Activated CD8-positive, alpha-beta memory T cell treated with anti-CD3 and anti-CD28 coated beads, Interleukin-2, amount 50 U/mL, for 1 hour (primary cell): ENCODE measurements at regions not wholly inside any gene's neighbourhood (a gene's known extent, or its start where the extent isn't known, plus 50 kb on each side); places are given as distances from the start of the nearest gene placed in this dataset.

Experiments used
- DNase-seq: peaks from one replicate; pipeline ENCODE4 v3.0.0-alpha.2; 2020; ENCODE audit errors: extremely low read depth

DNA sequence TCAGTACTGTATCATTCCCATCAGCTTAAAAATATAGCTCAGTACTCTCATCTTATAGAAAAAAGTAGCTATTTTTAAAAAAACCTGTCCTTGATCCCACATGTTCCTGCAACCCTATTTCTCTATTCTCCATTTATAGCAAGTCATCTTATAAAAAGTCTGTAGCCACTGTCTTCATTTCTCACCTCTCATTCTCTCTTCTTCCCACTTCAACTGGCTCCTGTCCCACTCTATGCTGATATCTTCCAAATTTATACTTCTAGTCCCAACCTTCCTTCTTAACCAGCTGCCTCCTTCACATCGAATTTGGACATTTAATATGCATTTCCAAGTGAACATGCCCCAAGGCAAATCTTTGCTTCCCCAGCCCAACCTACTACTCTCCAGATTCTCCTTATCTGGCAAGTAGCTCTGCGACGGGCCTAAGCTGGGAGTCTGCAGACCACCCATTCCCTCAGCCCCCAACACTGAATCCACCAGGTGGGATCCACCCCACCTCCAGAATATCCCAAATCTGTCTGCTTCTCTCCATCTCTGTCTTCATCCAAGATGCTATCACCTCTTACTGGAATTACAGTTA is 52.0 kb upstream of the TANC2 start:
- DNase-seq, result no peak

DNA sequence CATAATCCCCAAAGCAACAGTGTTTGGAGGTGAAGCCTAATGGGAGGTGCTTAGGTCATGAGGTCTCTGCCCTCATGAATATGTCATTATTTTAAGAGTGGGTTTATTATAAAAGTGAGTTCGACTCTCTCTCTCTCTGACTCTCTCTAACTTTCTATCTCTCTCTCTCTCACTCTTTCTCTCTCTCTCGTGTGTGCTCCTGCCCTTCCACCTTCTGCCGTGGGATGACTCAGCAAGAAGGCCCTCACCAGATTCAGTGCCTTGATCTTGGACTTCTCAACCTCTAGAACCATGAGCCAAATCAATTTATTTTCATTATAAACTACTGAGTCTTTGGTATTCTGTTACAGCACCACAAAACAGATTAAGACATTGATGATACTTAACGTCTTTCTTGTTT is 53.7 kb upstream of the TANC2 start:
- DNase-seq, result no peak

DNA sequence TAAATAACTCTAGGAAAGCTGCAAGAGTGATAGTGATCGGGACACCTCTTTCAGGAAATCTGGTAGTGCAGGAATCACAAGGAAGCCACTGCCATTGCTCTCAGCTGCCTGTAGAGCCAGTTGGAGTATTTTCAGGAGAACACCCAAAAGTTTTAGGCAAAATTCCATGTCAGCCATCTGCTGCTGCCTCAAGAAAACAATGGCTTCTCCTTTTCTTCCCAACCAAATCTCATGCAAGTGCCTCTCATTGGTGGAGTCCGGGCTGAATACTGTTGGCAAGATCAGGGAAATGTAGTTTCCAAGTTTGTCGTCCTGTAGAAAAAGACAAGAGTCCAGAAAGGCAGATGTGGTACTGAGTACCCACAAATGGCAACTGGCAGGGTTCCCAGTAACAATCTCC is 54.9 kb upstream of the TANC2 start:
- DNase-seq, result no peak

DNA sequence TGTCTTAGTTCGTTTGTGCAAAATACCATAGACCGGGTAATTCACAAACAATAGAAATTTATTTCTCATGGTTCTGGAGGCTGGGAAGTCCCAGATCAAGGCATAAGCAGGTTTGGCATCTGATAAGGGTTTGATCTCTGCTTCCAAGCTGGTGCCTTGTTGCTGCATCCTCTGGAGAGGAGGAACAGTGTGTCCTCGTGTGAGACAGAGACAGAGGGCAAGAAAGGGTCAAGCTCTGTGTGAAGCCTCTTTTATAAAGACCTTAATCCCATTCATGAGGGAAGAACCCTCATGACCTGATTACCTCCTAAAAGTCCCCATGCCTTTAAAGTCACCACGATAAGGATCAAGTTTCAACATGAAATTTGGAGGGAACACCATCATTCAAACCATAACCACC is 55.8 kb upstream of the TANC2 start:
- DNase-seq, result no peak

DNA sequence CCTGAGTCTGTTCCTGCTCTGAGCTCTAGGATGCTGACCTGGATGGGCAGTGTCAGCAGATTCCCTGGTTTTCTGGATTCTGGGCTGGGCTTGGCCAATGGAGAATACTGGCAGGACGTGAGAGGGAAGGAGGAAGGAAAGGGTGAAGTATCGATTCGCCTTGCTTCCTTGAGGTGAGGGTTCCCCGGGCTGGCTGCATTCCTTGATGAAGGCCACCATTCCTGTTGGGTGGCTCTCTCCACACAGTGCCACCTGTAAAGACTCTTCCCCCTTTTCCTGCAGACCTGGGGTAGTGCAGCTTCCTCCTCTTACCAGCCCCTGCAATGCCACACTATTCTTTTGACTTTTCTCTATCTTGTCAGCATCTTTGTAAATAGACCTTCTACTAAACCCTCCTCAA is 58.1 kb upstream of the TANC2 start:
- DNase-seq, result no peak

DNA sequence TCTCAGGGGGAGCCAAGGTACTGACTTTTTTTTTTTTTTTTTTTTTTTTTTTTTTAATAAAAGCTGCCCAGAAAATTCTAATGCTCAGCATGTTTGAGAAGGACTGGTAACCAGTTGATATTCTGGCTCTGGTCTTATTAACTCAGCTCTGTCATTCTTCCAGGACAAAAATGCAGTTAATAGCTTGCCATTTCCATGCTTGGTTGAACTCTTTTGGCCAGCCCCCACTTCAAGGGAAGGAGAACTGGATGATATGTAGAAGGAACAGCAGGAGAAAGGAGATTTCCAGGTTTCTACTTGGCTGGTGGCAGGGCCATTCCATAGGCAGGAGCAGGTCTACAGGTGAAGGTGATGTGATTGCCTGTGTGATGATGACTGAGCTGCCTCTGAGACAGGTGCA is 59.2 kb upstream of the TANC2 start:
- no peak for DNase-seq

DNA sequence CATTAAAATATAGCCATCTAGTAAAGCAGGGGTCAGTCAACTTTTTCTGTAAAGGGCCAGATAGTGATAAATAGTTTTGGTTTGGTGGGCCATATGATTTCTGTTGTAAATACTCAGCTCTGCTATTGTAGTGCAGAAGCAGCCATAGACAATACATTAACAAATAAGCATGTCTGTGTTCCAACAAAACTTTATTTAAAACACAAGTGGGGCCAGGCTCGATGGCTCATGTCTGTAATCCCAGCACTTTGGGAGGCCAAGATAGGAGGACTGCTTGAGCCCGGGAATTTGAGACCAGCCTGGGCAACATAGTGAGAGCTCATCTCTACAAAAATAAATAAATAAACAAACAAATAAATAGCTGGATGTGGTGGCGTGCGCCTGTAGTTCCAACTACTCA is 60.8 kb upstream of the TANC2 start:
- no peak for DNase-seq

DNA sequence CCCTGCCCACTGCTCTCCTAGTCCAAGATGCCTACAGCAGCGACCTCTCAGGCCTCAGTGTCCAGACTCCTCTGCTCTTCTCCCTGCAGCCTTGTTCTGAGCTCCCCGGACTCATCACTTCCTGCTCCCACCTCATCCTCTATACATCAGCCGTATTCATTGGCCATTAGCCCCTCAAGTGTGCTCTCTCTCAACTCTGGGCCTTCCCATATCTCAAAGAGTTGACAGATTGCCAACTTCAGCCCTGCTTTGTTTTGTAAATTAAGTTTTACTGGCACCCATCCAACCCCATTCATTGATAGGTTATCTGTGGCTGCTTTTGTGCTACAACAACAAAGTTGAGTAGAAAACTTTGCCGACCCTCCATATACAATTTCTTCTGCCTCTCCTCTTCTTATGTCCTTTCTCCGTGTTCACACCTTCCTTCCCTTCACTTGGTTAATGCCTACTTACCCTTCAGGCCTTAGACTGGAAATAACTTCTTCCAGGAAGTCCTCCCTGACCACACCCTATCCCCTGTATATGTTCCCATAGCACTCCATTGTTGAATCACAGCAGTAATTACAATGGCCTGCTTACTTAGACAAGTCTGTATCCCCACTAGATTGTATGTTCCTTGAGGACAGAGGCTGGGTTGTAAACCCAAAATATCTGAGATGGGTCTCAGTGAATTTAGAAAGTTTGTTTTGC is 63.4 kb upstream of the TANC2 start:
- DNase-seq, result no peak

DNA sequence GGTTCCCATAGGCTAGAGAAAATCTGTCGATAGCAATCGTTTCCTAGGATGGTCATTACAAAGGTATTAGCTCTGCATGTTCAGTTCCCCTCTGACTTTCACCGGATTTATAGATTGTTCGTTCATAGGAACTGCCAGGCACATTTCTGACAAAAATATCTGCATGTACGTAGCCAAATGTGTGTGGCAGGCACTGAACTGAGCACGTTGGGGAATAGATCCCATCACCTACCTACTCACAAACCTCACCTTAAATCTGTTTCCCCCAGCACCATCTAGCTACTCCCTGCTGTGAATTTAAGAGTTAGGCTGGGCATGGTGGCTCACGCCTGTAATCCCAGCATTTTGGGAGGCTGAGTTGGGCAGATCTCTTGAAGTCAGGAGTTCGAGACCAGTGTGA is 64.5 kb upstream of the TANC2 start:
- no peak for DNase-seq

DNA sequence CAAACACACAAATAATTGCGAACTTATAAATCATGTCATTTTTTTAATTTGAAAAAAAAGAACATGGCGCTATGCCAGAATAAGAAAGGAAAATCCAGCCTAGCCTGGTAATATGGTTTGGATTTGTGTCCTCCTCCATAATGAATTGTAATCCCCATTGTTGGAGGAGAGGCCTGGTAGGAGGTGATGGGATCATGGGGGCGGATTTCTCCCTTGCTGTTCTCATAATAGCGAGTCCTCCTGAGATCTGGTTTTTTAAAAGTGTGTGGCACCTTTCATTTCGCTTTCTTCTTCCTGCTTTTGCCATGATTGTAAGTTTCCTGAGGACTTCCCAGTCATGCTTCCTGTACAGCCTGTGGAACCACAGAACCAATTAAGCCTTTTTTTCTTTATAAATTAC is 65.9 kb upstream of the TANC2 start:
- DNase-seq, result no peak

DNA sequence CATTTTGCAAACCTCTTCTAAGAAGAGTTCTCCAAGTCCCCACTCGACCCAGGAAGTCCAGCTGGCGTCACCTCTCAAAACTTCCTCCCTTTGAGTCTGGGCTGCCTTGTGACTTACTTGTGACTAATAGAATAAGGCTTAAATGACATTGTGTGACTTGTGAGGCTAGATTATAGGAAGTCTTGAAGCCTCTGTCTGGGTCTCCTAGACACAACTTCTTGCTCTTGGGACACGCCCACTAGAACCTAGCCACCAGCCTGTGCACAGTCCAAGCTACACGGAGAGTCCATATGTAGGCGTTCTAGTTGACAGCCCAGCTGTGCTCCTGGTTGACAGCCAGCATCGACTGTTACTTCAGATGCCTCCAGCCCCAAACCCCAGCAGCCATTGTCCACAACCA is 66.7 kb upstream of the TANC2 start:
- DNase-seq, result no peak

DNA sequence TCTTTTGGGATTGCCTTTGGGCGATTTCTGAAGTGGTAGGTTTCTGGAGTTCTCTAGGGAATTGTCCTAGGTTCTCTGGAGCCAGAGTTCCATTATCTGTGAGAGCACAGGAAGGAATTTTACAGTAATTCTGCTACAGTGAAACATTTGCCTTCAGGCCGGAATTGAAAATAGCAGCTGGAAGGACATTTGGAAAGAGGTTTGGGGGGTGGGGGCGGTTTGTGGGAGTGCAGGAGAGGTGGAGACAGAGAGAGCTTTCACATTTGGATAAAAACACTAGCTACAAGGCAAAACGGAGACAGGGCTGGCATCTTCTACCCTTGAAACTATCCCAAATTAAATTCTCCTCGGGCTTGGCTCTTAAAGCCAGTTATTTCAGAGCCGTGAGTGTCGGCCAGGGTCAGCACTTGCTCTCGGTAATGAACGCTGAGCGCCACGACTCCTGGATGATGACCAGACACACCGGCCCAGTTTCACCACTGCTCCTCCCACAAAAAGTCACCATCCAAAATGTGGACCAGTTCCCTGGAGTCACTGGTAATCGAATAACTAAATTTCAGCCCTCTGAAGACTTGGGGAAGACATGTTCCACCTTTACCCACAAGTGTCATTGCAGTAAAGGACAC is 67.7 kb upstream of the TANC2 start:
- no peak for DNase-seq

DNA sequence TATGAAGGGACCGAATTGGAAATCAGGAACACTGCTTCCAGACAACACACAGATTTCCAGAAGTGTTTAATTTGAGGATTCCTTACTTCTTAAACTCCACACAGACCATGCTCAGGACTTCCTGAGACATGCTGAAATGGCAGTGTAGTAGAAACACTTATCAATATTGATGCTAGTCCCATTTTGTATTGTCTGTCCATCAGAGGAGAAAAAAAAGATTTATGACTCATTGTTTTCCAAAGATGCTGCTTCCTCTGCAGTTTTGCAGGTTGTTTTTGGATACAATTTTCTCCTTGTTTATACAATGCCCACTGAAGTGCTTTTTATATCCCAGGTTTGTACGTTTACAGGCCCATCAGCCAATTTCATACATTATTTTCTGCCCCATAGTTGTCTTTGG is 68.3 kb upstream of the TANC2 start:
- DNase-seq, result no peak

DNA sequence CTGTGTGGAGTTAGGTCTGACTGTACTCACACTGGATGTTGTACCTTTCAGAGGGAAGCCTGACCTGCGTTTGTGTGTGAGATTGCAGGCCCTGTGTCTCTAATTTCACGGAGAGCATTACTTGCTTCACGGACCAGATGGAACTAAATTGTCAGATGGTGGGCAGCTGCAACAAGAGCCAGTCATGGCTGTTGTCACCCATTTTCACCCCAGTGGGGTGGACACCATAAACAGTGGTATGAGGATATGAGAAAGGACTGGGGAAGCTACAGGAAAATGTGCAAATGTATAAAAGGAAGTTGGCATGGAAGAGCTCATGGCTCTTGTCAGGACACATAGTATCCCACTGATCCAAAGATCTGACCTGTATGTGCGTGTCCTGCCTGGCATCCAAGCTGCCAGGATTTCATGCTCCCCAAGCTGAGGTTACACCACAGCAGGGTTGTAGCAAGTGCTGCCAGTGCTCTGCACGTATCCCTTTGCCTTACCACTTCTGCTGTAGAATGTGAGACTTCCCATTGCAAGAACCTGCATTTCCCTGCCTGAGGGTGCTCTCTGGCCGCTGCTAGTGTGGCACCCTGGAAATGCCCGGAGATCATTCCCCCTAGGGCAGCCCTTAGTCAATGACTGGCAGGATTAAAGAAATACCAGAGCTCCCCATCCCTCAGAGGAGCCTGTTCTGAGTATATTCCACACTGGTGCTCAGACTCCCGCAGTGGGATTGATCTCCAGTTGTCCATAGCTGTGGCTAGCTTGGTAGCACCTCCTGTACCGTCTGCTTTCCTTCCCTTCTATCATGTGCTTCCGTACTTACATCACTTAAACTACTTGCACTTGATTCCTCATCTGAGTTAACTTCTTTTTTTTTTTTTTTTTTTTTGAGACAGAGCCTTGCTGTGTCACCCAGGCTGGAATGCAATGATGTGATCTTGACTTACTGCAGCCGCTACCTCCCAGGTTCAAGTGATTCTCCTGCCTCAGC is 70.4 kb upstream of the TANC2 start:
- DNase-seq, result no peak

DNA sequence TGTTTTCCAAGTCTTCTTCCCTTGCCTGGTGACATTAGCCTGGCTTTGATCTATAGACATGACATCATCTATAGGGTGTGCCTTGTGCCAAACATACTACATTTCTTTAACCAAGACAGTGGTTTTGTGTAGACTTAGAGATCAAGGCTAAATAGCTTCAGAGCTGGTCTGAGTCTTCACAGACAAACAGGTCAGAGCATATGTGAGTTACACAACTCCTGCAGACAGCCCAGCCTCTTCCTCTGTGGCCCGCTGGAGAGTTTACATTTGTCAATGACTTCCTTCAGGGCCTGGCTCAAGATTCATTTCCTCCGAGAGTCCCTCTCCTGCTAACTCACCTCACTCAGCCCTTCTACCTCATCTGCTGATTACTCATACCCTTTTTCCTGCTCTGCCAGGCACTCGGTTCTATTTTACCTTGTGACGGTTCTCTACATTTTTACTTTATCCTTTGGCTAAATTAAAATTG is 73.1 kb upstream of the TANC2 start:
- DNase-seq, result peak; percentile 1

DNA sequence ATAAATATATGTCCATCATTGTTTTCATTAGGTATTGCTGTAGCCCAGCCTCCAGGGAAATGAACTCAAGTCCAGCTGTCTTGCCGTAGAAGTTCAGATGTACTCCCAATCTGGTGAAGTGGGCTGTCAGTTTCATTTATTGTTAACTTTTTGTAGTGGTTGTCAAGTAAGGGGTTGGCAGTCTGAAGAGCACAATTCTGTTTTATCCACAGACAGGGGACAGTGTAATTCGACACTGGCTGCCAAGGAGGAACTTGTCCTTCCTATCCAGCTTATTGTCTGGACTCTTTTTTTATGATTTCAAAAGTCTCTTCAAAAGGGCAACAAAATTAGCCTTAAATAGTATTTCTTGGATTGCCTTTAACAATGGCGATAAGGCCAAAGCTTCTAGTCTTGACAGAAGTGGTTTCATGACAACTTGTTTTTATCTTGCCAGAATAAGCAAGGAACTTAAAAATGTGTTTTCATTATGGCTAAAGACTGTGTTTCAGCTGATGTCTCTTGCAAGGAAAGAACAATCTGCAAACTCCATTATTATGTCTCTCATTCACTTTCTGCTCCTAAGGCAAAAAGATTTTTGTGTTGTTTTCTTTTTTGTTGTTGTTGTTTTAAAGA is 73.9 kb upstream of the TANC2 start:
- DNase-seq, result no peak

DNA sequence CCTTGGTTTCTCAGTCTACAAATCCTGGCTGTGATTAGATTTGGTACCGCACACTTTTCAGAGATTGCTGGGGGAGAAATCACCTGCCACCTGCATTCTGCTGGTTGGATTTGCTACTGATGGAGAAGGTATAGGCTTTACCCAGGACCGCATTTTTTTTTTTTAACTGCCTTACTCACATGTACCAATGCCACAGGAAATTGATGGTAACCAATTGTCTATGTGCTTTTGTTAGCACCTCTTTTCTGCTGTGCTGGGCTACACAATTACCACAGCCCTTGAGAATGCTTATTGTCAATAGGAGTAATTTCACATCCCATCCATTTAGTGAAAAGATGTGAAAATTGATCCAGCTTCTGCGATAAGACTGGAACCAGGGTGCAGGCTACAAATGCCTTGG is 74.4 kb upstream of the TANC2 start:
- no peak for DNase-seq

DNA sequence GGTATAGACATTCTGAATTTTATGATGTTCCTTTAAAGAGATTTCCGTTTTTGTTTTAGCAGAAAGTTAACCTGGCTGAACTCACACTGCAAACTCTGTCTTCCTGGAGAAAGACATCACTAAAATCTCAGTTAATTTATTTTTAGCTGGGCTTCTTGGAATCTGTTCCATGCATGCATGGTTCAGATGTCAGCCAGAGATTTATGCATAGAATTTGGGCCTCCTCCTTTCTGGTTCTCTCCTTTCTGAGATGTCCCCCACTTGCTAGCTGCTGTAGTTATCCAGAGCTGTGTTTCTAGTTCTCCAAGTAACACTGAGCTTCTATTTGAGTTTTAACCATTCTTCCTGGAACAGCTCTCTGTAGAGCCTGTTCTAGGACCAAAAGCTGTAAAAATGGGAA is 77.3 kb upstream of the TANC2 start:
- no peak for DNase-seq

DNA sequence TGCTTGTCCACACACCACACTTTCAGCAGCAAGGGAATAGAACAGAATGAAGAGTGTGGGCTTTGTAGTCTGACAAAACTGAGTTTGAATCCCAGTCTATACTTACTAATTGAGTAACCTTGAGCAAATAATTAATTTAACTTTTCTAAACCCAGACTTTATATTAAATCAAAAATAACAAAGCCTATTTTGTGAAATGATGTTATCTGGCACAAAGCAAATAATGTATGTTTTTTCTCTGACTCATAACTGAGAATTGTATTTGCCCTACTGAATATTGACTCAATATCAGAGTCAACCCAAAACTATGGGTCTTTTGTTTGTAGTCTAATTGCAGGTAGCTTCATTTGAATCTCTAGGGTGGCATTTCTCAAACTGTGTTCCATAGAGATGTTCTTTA is 77.9 kb upstream of the TANC2 start:
- no peak for DNase-seq

DNA sequence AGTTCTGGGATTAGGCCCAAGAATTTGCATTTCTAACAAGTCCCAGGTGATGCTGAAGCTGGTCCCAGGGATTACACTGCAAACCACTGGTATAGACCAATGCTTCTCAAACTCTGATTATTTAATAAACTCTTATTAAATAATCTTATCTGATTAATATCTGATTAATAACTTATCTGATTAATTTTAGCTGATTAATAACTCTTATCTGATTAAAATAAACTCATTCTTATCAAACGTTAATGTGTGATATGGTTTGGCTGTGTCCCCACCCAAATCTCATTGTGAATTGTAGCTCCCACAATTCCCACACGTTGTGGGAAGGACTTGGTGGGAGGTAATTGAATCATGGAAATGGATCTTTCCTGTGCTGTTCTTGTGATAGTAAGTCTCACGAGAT is 78.6 kb upstream of the TANC2 start:
- no peak for DNase-seq

DNA sequence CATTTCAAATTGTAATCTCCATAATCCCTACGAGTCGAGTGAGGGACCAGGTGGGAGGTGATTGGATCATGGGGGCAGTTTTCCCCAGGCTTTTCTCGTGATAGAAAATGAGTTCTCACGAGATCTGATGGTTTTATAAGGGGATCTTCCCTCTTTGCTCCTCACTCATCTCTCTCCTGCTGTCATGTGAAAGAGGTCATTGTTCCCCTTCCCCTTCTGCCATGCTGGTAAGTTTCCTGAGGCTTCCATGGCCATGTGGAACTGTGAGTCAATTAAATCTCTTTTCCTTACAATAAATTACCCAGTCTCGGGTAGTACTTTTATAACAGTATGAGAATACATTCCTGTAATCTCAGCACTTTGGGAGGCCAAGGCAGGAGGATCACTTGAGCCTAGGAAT is 76.7 kb upstream of the MARCHF10 start:
- no peak for DNase-seq

DNA sequence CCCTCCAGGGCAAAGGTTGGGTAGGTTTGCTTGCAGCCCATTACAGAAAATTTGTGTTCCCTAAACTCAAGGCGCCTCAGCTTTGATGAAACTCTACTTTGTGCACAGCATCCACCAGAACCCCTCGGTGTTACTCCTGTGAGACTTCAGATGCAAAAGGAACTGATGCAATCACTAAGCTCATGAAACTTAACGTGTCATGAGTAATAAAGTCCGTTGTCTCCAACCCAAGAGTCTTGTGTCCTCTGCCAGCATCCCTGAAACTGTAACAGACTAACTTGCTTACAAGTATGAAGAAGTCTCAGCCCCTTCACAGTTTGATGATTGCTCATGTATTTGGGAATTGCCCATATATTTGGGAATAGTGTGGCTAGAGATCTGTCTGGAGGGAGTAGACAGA is 74.8 kb upstream of the MARCHF10 start:
- no peak for DNase-seq
